Astrocyte (in vitro differentiated cells and primary cell): ENCODE measurements at regions not wholly inside any gene's neighbourhood (a gene's known extent, or its start where the extent isn't known, plus 50 kb on each side); places are given as distances from the start of the nearest gene placed in this dataset.

Source experiments
- DNase-seq: peaks from one replicate; pipeline ENCODE4 v3.0.0-alpha.2; 2010; ENCODE audit warnings: low read depth
- FAIRE-seq: peaks from 2 replicates; lab custom pipeline; 2011; peaks lifted over from hg19 to GRCh38; lab: Jason Lieb, UNC
- H2AFZ ChIP-seq: 2 replicates; pipeline ENCODE4 v1.6.0; 2012; ENCODE audit warnings: low read depth, low read length, inconsistent platforms
- H3K27ac ChIP-seq: 2 replicates; pipeline ENCODE4 v1.5.1; 2011; ENCODE audit warnings: low read depth, low read length, inconsistent platforms
- H3K27me3 ChIP-seq: 2 replicates; pipeline ENCODE4 v1.6.0; 2011; ENCODE audit warnings: low read length, inconsistent platforms; ENCODE audit not compliant: insufficient read depth
- H3K36me3 ChIP-seq: 2 replicates; pipeline ENCODE4 v1.5.1; 2011; ENCODE audit warnings: low read length, inconsistent platforms; ENCODE audit not compliant: insufficient read depth
- H3K4me1 ChIP-seq: 2 replicates; pipeline ENCODE4 v1.5.1; 2011; ENCODE audit warnings: low read length, inconsistent platforms; ENCODE audit not compliant: insufficient read depth
- H3K4me2 ChIP-seq: 2 replicates; pipeline ENCODE4 v1.6.0; 2012; ENCODE audit warnings: low read length, inconsistent platforms
- H3K4me3 ChIP-seq: 2 replicates; pipeline ENCODE4 v1.5.1; 2011; ENCODE audit warnings: low read depth, mild to moderate bottlenecking, low read length, inconsistent platforms; ENCODE audit not compliant: insufficient read depth
- H3K79me2 ChIP-seq: 2 replicates; pipeline ENCODE4 v1.6.0; 2012; ENCODE audit warnings: mild to moderate bottlenecking, low read length, inconsistent platforms; ENCODE audit not compliant: insufficient read depth
- H3K9ac ChIP-seq: 2 replicates; pipeline ENCODE4 v1.6.0; 2012; ENCODE audit warnings: mild to moderate bottlenecking, low read length, inconsistent platforms
- H3K9me3 ChIP-seq: 2 replicates; pipeline ENCODE4 v1.5.1; 2012; ENCODE audit warnings: low read depth, mild to moderate bottlenecking, low read length, inconsistent platforms; ENCODE audit not compliant: insufficient read depth
- H4K20me1 ChIP-seq: 2 replicates; pipeline ENCODE4 v1.6.0; 2012; ENCODE audit warnings: low read length, inconsistent platforms; ENCODE audit not compliant: insufficient read depth
- H3K27ac Mint-ChIP-seq: one replicate; pipeline ENCODE4 v1.8.0; 2021; ENCODE audit warnings: mild to moderate bottlenecking, mixed read lengths; ENCODE audit not compliant: unreplicated experiment
- H3K27me3 Mint-ChIP-seq: one replicate; pipeline ENCODE4 v1.8.0; 2021; ENCODE audit warnings: low read depth, mixed read lengths; ENCODE audit not compliant: unreplicated experiment
- H3K36me3 Mint-ChIP-seq: one replicate; pipeline ENCODE4 v1.8.0; 2021; ENCODE audit warnings: low read depth, mixed read lengths; ENCODE audit not compliant: unreplicated experiment
- H3K4me1 Mint-ChIP-seq: one replicate; pipeline ENCODE4 v1.8.0; 2021; ENCODE audit warnings: low read depth, mixed read lengths; ENCODE audit not compliant: unreplicated experiment
- H3K4me3 Mint-ChIP-seq: one replicate; pipeline ENCODE4 v1.8.0; 2021; ENCODE audit warnings: mild to moderate bottlenecking, moderate library complexity, mixed read lengths; ENCODE audit not compliant: unreplicated experiment
- H3K9me3 Mint-ChIP-seq: one replicate; pipeline ENCODE4 v1.8.0; 2021; ENCODE audit warnings: mild to moderate bottlenecking, mixed read lengths; ENCODE audit not compliant: unreplicated experiment
- CTCF ChIP-seq: IDR thresholded peaks from 2 replicates; pipeline ENCODE4 v1.5.1; 2011; ENCODE audit warnings: low read depth, mild to moderate bottlenecking, inconsistent platforms, low read length, moderate library complexity; ENCODE audit not compliant: insufficient read depth
- EZH2 ChIP-seq: IDR thresholded peaks from 2 replicates; pipeline ENCODE4 v1.6.1; 2012; ENCODE audit warnings: mild to moderate bottlenecking, low read length, inconsistent platforms; ENCODE audit not compliant: insufficient read depth

GRCh38 chr9:29282121-29282520 is 1708.8 kb upstream of the C9orf72 start:
- Mint-ChIP-seq H3K27ac (no peak overlapping the region), H3K4me3 (no peak overlapping the region), H3K4me1 (peaks cover 7% of the 10 kb centered on the region), H3K36me3 (no peaks in the 10 kb centered on the region), H3K9me3 (no peaks in the 10 kb centered on the region), H3K27me3 (no peaks in the 10 kb centered on the region)
- H3K4me2 ChIP-seq = no peak overlapping the region
- H3K27ac ChIP-seq = no peak overlapping the region
- no peaks in the 10 kb centered on the region for H3K36me3 ChIP-seq
- no peak for FAIRE-seq
- no peaks in the 10 kb centered on the region for H3K79me2 ChIP-seq
- no peak overlapping the region for H2AFZ ChIP-seq
- H3K9me3 ChIP-seq = no peaks in the 10 kb centered on the region
- no peaks in the 10 kb centered on the region for H3K27me3 ChIP-seq
- no peaks in the 10 kb centered on the region for H4K20me1 ChIP-seq
- H3K4me1 ChIP-seq = no peaks in the 10 kb centered on the region
- no peak for DNase-seq
- no peak overlapping the region for H3K9ac ChIP-seq
- TF ChIP-seq CTCF (no peak), EZH2 (no peak)
- no peak overlapping the region for H3K4me3 ChIP-seq

GRCh38 chr9:29285818-29286217 is 1712.5 kb upstream of the C9orf72 start:
- Mint-ChIP-seq H3K27ac (peak overlapping the region; percentile 74), H3K36me3 (no peaks in the 10 kb centered on the region), H3K9me3 (no peaks in the 10 kb centered on the region), H3K4me1 (peaks cover 7% of the 10 kb centered on the region), H3K4me3 (no peak overlapping the region), H3K27me3 (no peaks in the 10 kb centered on the region)
- Histone ChIP-seq H3K27ac (no peak overlapping the region), H3K4me1 (no peaks in the 10 kb centered on the region), H3K4me2 (no peak overlapping the region), H3K9me3 (no peaks in the 10 kb centered on the region), H4K20me1 (no peaks in the 10 kb centered on the region), H3K9ac (no peak overlapping the region), H3K4me3 (no peak overlapping the region), H2AFZ (no peak overlapping the region), H3K27me3 (no peaks in the 10 kb centered on the region), H3K36me3 (no peaks in the 10 kb centered on the region), H3K79me2 (no peaks in the 10 kb centered on the region)
- no peak for TF ChIP-seq EZH2
- TF ChIP-seq CTCF = no peak
- no peak for FAIRE-seq
- no peak for DNase-seq

GRCh38 chr9:29289365-29289764 is 1716.1 kb upstream of the C9orf72 start:
- peaks cover 7% of the 10 kb centered on the region for H3K4me1 Mint-ChIP-seq
- no peak for TF ChIP-seq CTCF
- TF ChIP-seq EZH2 = no peak
- H3K27me3 ChIP-seq = no peaks in the 10 kb centered on the region
- no peaks in the 10 kb centered on the region for H4K20me1 ChIP-seq
- H3K4me3 ChIP-seq = no peak overlapping the region
- no peak overlapping the region for H3K4me2 ChIP-seq
- no peak overlapping the region for H3K9ac ChIP-seq
- no peaks in the 10 kb centered on the region for H3K36me3 ChIP-seq
- H2AFZ ChIP-seq = no peak overlapping the region
- H3K27ac Mint-ChIP-seq = no peak overlapping the region
- H3K27me3 Mint-ChIP-seq = no peaks in the 10 kb centered on the region
- no peaks in the 10 kb centered on the region for H3K36me3 Mint-ChIP-seq
- FAIRE-seq (no peak), DNase-seq (no peak)
- no peaks in the 10 kb centered on the region for H3K4me1 ChIP-seq
- no peak overlapping the region for H3K4me3 Mint-ChIP-seq
- no peak overlapping the region for H3K27ac ChIP-seq
- no peaks in the 10 kb centered on the region for H3K9me3 ChIP-seq
- H3K79me2 ChIP-seq = no peaks in the 10 kb centered on the region
- H3K9me3 Mint-ChIP-seq = peaks cover 1% of the 10 kb centered on the region
